Epidermal melanocyte (primary cell): ENCODE measurements at regions not wholly inside any gene's neighbourhood (a gene's known extent, or its start where the extent isn't known, plus 50 kb on each side); places are given as distances from the start of the nearest gene placed in this dataset.
A peak's percentile ranks its signal among the peaks of the same experiment; 100 is the strongest.

Experiments
- DNase-seq: peaks from one replicate; pipeline ENCODE4 v3.0.0; 2011; ENCODE audit warnings: low spot score; ENCODE audit not compliant: insufficient read length

DNA sequence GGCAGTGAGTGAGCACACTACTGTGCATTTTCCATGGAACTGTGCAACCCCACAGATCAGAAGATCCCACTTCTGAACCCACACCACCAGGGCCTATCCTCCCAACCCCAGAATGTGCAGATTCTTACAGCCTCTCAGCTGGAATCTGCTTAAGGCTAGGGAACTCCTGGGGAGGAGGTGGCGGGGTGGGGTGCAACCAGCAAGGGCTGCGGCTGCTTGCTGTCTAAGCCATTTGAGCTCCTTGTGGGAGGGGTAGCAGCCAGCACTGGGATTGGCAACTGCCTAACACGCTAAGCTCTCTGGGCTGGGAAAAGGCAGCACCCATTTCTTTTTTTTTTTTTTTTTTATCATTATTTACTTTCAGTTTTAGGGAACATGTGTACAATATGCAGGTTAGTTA is 353.3 kb downstream of the RAB28 start:
- DNase-seq, result no peak

DNA sequence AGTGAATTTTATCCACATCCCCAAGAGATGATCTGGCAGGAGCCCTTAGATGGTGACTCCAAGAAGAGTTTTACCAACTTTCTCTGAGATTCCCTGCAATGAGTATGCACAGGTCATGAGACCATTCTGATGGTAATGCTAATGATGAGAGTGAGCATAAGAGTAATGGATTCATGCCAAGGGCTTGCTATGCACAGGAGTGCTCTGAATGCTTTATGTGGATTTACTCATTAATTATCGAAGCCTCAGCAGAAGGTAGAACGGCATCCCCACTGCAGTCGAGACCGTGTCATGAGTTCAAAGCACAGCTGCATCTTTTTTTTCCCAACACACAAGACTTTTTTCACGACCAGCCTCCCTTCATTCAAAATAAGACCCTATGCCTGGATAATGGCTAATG is 355.0 kb downstream of the RAB28 start:
- no peak for DNase-seq

DNA sequence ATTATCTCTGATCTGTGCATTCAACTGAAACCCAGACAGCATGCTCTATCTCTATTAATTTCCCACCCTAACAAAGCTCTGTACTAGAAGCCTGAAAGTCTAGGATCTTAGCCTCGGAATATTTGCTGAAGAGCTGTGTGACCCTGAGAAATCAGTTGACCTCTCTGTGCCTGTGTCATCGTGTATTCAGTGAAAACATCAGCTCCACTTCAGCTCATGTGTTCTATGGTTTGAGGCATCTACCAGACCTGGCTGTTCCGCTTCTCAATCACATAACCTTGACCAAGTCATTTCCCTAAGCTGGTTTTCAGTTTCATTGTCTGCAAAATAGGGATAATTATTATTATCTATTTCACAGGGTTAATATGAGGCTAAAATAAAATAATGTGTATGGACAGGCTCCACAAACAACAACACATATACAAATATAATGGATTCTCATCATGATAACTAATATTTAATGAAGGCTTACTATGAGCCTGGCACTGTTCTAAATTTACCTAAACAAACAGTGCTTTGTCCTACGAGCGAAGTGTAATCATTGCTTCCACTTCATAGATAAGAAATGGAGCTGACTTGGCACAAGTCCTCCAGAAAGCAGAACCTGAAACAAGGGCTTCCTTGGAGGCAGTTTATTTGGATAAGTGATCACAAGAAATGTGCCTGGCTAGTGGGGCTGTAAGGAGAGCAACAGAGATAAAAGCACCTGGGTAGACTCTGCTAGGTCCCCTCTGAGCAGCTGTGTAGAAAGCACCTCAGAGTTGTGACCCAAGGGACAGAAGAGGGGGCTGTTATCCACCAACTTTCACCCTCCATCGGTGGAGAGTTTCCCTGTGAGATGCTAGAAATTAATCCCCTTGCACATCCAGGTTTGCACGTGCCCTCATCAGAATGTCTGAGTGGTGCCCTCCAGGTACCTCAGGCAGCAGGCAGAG is 356.9 kb downstream of the RAB28 start:
- DNase-seq, result no peak

DNA sequence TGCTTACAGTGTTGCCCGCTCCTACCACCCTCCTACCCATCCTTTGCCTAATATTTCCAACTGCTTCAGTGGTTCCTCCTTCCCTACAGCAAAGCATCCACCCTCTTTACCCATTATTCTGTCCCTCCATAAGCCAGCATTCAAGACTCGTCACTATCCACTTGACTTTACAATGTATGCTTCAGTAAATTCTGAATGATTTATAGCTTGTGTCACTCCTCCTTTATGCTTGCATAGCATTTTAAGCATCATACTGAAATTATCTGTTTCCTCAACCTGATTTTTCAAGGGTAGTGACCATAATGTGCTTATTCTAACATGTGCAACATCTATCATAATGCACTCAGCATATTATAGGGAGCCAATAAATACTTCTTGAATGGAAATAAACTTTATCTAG is 365.5 kb downstream of the RAB28 start:
- DNase-seq, result no peak

DNA sequence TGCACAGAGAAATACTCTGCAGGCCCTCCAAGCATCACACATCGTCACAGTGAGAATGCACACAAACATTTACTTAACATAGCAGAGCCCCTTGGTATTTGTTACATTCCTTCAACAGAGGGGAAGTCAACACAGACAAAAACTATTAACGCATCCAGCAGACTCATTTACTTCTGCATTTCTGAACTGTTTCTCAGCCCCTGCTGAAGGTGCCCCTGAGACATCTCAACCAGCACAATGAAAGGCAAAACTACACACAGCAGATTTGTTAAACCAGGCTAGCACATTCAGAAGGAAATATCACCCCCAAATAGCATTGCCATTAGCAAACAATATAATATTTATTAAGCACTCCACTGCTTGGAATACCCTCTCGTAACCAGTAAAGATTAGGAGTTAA is 367.0 kb downstream of the RAB28 start:
- no peak for DNase-seq

DNA sequence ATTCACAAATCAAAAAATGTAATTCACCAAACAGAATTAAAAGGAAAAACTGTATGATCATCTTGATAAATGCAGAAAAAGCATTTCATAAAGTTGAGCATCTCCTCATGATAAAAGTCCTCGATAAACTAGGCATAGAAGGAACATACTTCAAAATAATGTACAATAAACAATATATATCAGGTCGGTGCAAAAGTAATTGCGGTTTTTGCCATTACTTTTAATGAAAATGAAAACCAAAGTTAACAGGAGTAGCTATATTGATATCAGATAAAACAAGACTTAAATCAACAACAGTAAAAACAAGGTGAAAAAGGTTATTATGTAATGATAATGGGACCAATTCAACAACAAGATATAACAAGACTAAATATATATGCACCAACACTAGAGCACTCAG is 372.1 kb downstream of the RAB28 start:
- DNase-seq, result no peak

DNA sequence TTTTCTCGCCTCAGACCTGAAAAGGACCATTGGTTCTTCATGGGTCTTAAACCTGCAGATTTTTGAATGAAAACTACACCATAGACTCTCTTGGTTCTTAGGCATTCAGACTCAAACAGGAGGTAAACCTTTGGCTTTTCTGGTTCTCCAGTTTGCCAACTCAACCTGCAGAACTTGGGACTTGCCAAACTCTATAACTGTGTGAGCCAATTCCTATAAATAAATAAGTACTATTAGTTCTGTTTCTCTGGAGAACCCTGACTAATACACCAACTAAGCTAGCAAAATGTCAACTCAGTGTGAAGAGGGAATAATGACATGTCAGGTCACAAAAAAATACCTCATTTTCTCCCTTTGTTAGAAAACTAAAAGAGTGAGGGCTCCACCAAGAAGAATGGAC is 374.6 kb downstream of the RAB28 start:
- no peak for DNase-seq

DNA sequence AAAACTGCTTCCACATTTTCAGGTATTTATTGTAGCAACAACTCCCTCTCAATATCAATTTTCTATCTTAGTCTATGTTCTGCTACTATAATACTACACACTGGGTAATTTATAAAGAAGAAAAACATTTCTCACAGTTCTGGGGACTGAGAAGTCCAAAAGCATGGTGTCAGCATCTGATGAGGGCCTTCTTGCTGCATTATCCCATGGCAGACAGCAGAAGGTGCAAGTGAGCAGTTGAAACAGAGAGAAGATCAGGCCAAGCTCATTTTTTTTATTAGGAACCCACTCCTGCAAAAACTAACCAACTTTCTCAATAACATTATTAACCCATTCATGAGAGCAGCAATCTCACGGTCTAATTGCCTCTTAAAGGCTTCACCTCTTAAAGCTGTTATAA is 376.0 kb downstream of the RAB28 start:
- DNase-seq, result no peak

DNA sequence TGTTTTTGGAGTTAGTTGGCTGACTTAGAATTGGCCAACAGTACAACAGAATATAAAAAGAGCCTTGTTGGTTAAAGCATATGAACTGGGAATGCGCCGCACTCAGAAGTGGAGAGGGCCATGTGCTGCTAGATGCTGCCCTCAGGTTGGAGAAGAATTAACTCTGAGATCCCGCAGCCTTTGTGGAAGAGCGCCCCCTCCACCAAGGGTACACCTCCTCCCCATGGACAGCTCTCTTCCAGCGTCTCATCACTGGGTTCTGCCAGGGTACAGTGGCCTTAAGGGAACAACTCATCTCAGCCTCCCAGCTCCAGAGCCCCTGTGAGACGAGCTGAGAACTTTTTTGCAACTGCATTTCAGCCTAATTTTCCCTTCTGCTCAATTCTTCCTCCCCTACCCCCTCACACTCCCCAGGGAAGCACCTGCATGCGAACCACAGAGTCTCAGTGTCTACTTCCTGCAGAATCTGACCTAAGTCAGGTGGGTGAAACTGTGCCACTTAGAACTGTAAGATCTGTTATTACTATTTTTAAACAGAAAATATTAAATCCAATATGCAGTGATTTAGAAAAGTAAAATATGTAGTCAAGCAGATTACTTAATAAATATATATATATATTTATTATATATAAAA is 380.6 kb downstream of the RAB28 start:
- no peak for DNase-seq

DNA sequence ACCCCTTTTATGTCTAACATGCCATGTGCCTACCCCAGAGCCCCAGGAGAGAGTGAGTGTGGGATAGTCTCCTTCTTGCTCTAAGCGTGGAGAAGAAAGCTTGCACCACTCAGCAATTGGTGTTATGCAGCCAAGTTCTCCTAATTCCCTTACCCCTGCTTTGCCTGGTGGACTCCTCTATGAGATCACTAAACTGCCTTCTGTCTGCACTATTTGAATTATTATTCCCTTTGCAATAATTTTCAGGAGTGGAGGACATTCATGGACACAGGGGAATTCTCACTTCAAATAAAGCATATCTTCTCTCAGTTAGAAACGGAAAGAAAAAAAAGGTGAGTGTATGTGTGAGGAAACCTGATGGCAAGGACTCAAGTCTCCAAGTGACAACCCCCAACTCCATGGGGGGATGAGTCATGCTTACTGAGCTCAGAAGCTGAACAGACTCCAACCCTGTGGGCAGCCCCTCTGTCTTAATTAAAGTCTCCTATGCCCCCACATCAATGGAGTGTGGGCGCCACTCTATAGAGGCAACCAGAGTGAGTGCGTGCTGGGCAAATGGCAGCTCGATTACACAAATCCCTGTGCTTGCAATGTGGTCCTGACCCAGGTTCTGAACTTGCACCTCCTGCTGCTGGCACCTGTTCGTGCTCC is 381.9 kb downstream of the RAB28 start:
- DNase-seq, result no peak

DNA sequence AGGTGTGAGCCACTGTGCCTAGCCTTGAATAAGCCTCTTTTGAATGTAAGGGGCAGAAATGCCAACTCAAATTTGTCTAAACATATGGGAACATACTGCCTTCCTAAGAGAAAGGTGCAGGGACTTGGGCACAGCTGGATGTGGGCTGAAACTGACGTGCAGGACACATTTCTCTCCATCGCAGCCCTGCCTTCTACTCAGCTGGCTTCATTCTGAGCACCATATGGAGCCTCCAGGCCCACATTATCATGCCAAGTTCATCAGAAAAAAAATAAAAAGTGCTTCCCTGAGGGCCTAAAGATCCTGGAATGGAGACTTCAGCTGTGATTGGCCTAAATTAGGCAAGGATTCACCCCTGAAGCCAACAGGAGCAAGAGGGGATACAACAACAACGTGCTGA is 386.2 kb downstream of the RAB28 start:
- no peak for DNase-seq

DNA sequence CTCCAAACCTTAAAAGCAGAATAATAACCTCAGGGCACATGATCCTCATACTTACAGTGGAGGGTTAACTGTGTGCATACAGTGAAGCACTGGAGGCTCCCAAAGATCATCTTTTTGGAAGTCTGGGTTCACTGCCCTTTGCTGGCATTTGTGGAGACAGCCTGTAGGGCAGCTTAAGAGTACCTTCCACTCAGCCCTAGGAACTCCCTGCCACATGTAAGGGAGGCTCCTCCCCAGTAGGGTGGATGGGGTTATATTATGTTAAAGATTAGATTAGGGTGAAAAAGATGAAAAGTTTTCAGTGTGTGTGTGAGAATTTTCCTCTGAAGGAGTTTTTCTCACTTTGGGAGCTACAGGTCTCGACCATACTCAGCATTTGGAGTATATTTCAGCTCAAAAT is 388.4 kb downstream of the RAB28 start:
- no peak for DNase-seq

DNA sequence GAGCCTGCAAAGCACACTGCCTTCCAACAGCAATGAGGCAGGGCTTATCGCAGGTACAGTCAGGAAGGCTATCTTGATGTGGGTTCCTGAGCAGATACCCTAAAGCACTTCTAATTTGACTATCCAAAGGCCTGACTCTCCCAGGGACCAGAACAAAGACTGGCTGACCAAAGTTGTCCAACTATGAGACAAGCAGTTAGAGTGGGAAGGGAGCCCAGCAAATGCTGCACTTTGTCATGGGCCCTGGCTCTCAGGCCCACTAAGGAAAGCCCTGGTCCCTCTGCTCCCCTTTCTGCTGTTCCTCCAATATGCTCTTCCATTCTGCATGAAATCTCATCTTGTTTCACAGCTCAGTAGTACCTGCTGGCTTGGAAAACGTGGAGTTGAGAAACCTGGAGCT is 391.0 kb downstream of the RAB28 start:
- DNase-seq, result no peak

DNA sequence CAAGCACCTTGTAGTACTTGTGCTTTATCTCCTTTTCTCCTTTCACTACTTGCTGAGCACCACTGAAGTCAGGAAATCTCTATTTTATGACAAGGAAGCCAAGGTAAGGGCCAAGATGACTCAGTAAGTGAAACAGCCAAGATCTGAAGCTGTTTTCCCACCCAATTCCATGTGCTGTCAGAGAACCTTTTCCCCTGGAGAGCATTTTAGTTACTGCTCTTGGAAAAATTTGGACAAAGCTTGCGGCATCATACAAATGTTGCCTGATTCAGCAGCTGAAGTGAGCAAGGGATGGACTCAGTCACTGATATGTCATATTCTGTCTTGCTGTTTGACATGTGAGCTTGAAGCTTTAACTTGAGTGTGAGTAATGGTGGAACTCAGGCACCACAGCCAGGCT is 391.4 kb downstream of the RAB28 start:
- DNase-seq, result no peak

DNA sequence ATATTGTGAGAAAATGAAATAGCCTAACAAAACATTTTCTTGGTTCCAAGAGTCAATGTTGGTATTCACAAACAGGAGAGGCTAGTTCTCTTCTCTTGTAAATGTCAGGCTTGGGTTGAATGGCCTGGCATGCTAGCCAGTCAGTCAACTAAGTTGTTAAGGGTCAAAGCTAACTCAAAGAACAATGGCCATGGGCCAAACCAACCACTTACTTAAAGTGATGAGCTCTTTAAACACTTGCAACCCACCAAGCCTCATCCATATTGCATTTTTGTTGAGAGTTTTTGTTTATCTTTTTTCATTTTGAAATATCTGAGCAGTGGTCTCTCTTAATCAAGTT is 394.5 kb downstream of the RAB28 start:
- DNase-seq, result no peak

DNA sequence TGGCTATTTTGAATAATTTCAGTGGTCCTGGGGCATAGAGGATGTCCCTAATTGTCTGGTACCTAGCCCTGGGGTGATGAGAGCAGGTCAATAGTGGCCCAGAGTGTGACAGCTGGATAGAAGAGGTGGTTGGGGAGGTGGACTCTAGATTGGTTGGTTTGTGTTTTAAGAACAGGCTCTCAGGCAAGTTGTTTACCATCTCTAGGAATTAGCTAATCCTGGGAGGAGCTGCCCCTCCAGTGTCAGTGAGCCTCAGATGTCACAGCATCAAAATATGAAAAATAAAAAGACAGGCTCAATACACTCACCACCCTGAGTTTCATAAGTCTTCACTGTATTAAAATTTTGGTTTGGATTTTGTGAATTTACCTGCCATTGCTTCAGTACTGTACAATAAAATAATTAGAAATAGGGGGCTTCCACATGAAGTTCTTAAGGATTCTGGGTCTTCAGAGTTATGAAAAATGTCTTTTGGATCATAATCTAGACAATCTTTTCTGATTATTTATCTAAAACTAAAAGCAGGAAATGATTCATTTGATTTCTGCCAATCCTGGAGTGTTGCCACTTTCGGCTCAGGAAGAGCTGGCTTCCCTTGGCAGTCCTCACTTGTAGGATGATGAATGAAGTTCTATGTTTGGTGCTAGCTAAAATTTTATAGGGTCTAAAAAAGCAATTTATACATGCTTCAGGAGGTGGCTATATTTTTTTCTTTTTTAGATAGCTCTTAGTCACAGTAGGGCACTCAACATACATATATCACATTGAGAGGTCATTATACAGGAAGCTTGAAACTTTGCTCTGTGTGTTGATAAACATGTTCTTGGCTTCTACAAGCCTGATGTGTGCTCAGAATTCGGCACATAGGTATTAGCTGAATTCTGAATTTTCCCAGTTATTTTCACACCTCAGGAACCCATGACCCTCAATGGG is 395.1 kb downstream of the RAB28 start:
- DNase-seq, result no peak

DNA sequence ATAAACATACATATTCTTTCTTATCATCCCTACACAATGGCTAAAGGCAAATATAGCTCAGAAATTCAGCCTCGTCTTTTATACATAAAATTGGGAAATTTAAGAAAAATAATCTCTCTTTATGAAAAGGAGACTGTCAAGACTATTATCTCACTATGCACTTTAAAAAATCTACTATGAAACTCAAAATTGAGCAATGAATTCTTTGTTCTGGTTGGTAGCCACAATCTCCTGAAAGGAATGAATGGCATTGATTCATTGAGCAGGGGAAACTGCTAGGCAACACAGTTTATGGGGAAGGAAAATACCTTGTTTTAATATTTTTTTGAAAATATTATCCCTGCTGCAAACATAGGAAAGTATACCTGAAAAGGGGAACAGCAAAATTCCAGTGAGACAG is 397.1 kb downstream of the RAB28 start:
- DNase-seq, result peak; percentile 39

DNA sequence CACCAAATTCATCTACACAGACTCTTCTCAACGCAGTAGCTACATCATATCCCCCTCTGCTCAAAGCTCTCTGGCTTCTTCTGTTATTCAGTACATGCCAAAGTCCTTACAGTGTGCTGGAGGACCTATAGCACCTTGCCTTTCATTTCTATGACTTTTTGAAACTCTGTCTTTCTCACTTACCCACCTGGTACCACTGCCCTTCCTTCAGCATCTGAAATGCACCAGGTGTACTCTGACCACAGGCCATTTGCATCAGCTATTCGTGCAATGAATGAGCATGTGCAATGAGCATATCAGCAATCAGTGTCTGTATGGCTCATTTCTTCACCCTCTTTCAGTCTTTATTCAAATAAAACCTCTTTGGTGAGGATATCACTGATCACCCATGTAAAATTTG is 399.9 kb downstream of the RAB28 start:
- no peak for DNase-seq

DNA sequence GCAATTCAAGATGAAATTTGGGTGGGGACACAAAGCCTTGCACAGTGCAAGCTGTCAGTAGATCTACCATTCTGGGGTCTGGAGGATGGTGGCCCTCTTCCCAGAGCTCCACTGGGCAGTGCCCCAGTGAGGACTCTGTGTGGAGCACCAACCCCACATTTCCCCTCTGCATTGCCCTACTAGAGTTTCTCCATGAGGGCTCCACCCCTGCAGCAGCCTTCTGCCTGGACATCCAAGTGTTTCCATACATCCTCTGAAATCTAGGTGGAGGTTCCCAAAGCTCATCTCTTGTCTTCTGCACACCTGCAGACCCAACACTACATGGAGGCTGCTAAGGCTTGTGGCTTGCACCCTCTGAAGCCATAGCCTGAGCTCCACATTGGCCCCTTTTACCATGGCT is 402.3 kb downstream of the RAB28 start:
- DNase-seq, result no peak

DNA sequence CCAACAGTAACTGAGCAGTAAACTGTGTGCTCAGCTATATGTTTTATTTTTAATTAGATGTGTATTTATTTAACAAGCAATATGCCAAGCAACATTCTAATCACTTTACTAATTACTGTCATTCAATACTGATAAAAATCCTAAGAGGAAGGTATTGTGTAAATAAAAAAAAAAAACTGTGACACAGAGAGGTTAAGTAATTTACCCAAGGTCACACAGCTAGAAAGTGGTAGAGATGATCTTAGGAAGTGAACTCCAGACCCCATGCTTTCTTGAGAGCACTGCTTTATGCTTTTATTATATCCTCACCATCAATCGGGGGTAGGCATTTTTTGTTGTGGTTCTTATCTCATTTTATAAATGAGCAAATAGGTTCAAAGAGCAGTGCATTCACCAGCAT is 417.1 kb downstream of the RAB28 start:
- no peak for DNase-seq

DNA sequence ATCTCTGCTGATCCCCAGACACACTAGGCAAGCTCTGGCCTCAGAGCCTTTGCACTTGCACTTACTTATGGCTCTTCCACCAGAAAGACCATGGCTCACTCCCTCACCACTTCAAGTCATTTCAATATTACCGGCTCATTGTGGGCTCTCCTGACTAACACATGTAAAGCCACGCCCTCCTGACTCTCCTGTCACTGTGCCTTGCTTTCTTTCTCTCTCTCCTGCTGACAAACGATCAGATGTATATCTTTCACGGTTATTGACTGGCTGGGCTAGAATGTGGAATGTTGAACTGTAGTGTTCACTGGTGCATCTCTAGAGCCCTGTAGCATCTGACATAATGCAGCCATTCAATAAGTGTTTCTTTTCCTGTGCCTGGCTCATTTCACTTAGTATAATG is 425.1 kb downstream of the RAB28 start:
- DNase-seq, result no peak
